HEK293T (cell line): ENCODE measurements at regions not wholly inside any gene's neighbourhood (a gene's known extent, or its start where the extent isn't known, plus 50 kb on each side); places are given as distances from the start of the nearest gene placed in this dataset.

Source experiments
- CTCF ChIA-PET: fragments of 350-600 bp; formaldehyde crosslinking; extraction: SDS; loops from one replicate; lab custom pipeline; 2021; ENCODE audit warnings: antibody characterized with exemption, inconsistent platforms; lab: Yijun Ruan, JAX
- POLR2A ChIA-PET: fragments of 350-600 bp; formaldehyde crosslinking; extraction: SDS; loops from one replicate; lab custom pipeline; 2020; ENCODE audit warnings: antibody characterized with exemption, inconsistent platforms; lab: Yijun Ruan, JAX
- DNase-seq: peaks from one replicate; pipeline ENCODE4 v3.0.0; 2012; ENCODE audit warnings: mixed read lengths; ENCODE audit errors: extremely low spot score
- ARNT ChIP-seq: fragments of 450-650 bp; IDR thresholded peaks from 2 replicates; pipeline ENCODE4 v1.6.1; 2017; ENCODE audit warnings: mild to moderate bottlenecking
- BHLHE40 ChIP-seq: fragments of 450-650 bp; IDR thresholded peaks from 2 replicates; pipeline ENCODE4 v1.6.1; 2016; ENCODE audit warnings: mild to moderate bottlenecking, moderate library complexity, borderline replicate concordance
- CTBP1 ChIP-seq: fragments of 450-650 bp; IDR thresholded peaks from 2 replicates; pipeline ENCODE4 v1.6.1; 2016; ENCODE audit warnings: borderline replicate concordance
- ELF4 ChIP-seq: fragments of 450-650 bp; IDR thresholded peaks from 2 replicates; pipeline ENCODE4 v1.6.1; 2017; ENCODE audit warnings: antibody characterized with exemption
- FOXA1 ChIP-seq: fragments of 450-650 bp; IDR thresholded peaks from 2 replicates; pipeline ENCODE4 v1.6.1; 2016; ENCODE audit warnings: mild to moderate bottlenecking
- FOXK2 ChIP-seq: fragments of 450-650 bp; IDR thresholded peaks from 2 replicates; pipeline ENCODE4 v1.6.1; 2016; ENCODE audit warnings: mild to moderate bottlenecking
- FOXM1 ChIP-seq: fragments of 450-650 bp; IDR thresholded peaks from 2 replicates; pipeline ENCODE4 v1.6.1; 2017; ENCODE audit warnings: mild to moderate bottlenecking, borderline replicate concordance
- HDGF ChIP-seq: fragments of 450-650 bp; IDR thresholded peaks from 2 replicates; pipeline ENCODE4 v1.6.1; 2017; ENCODE audit warnings: antibody characterized with exemption, borderline replicate concordance
- L3MBTL2 ChIP-seq: fragments of 450-650 bp; conservative IDR thresholded peaks from 2 replicates; pipeline ENCODE4 v1.6.1; 2016; ENCODE audit warnings: mild to moderate bottlenecking
- LEF1 ChIP-seq: fragments of 450-650 bp; IDR thresholded peaks from 2 replicates; pipeline ENCODE4 v1.6.1; 2017; ENCODE audit warnings: mild to moderate bottlenecking, borderline replicate concordance
- NFRKB ChIP-seq: fragments of 450-650 bp; IDR thresholded peaks from 2 replicates; pipeline ENCODE4 v1.6.1; 2016; ENCODE audit warnings: mild to moderate bottlenecking, moderate library complexity
- SP1 ChIP-seq: fragments of 450-650 bp; IDR thresholded peaks from 2 replicates; pipeline ENCODE4 v1.6.1; 2017
- SUZ12 ChIP-seq: fragments of 450-650 bp; IDR thresholded peaks from 2 replicates; pipeline ENCODE4 v1.6.1; 2016; ENCODE audit warnings: mild to moderate bottlenecking
- TARDBP ChIP-seq: fragments of 450-650 bp; IDR thresholded peaks from 2 replicates; pipeline ENCODE4 v1.6.1; 2016
- ZNF384 ChIP-seq: fragments of 450-650 bp; IDR thresholded peaks from 2 replicates; pipeline ENCODE4 v1.6.1; 2016
- TF ChIP-seq, protein P1 (sequence below): fragments of 450-650 bp; IDR thresholded peaks from 2 replicates; pipeline ENCODE4 v1.6.1; 2016

DNA sequence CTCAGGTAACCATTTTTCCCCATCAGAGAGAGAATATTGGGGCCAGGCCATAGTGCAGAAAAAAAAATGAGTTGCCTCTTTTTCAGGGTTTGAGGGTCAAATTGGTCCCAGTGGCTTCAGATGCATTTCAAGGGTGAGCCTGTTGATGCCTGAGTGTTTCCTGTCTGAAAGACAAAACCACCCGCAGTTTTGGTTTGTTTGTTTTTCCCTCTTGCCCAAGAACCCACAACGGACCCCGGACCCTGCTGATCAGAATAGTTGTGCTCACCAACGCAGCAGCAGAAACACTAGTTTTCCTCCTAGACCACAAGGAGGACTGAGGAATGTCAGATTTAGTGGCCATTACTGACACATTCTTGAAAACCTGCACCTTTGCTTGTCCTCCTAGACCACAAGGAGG is 1433.1 kb downstream of the PLA2G4A start:
- ChIA-PET POLR2A (no interaction called here), CTCF (no interaction called here)
- no peak for TF ChIP-seq NFRKB
- no peak for TF ChIP-seq CTBP1
- no peak for DNase-seq

DNA sequence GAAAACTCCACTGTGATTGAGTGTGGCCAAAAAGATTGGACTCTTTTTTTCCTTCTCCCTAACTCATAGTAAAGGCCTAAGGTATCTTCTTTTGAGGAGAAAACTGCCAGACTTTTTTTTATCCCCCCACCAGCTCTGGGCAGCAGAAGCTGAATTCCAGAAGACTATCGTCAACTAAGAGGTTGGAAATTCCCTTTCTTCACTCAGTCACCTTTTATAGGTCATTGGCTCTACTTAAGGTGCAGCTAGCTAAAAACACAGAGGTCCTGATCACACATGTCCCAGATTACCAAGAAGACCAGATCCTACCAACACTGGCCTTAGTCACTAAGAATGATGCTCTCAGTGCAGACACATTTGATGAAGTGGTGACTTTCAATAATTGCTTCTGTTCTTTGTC is 1441.2 kb downstream of the PLA2G4A start:
- CTCF ChIA-PET: no interaction called here
- POLR2A ChIA-PET: no interaction called here
- DNase-seq: no peak
- TF ChIP-seq SP1 (no peak), ELF4 (no peak), L3MBTL2 (no peak)

DNA sequence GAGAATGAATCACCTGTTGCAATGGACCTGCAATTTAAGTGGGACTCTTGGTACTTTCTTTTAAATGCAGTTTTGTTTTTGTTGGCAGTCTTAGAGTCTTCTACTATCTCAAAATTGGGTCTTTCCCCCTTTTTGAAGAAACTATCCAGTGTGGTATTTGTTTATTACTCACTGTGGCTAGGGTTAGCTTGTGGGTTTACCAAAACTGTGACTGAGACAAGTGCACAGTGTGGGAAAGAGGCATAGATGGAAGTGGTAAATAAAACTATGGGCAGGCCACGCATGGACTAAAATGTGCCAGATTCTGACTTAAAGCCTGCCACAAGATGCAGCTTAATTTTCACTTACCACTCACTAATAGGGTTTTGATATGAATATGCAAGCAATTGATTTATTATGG is 1441.7 kb downstream of the PLA2G4A start:
- CTCF ChIA-PET: no interaction called here
- TF ChIP-seq L3MBTL2: no peak
- no peak for TF ChIP-seq HDGF
- DNase-seq: no peak
- POLR2A ChIA-PET: no interaction called here

DNA sequence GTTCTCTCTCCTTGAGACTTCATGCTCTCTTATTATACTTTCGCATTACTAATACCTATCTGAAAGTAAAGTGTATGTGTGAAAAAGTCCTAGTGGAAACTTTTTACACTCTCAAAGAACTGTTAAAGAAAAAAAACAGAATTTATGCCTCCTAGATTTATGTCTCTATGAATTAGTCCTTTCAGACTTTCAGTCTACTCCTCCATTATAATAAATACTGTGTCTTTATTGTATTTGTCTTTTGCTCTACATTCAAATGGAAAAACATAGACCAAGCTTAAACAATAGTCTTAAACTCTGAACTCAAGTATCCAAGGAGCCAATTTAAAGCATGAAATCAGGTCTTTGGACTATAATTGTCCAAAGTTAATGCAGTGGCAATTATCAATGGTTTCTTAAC is 1449.0 kb downstream of the PLA2G4A start:
- CTCF ChIA-PET: no interaction called here
- POLR2A ChIA-PET: no interaction called here

DNA sequence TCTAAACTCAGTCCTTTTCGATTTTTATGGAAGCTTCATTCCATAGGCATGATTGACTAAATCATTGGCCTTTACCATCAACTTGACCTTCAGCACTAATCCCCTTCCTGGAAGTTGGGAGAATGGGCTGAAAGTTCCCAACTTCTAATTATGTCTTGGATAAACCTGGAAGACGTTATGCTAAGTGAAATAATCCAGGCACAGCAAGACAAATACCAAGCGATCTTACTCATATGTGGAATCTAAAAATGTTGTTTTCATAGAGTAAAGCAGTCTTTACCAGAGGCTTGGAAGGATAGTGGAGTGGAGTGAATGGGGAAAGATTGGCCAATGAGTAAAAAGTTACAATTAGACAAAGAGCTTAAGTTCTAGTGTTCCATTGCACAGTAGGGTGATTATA is 1453.2 kb downstream of the PLA2G4A start:
- TF ChIP-seq NFRKB (no peak), L3MBTL2 (no peak), BHLHE40 (no peak), ARNT (no peak)
- ChIA-PET POLR2A (no interaction called here), CTCF (no interaction called here)
- no peak for DNase-seq

More for the DNA sequence above, 1449.0 kb downstream of the PLA2G4A start:
- TF ChIP-seq ELF4 (no peak), SP1 (no peak)
- TF ChIP-seq, protein P1, sequence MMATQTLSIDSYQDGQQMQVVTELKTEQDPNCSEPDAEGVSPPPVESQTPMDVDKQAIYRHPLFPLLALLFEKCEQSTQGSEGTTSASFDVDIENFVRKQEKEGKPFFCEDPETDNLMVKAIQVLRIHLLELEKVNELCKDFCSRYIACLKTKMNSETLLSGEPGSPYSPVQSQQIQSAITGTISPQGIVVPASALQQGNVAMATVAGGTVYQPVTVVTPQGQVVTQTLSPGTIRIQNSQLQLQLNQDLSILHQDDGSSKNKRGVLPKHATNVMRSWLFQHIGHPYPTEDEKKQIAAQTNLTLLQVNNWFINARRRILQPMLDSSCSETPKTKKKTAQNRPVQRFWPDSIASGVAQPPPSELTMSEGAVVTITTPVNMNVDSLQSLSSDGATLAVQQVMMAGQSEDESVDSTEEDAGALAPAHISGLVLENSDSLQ: no peak
- no peak for DNase-seq

DNA sequence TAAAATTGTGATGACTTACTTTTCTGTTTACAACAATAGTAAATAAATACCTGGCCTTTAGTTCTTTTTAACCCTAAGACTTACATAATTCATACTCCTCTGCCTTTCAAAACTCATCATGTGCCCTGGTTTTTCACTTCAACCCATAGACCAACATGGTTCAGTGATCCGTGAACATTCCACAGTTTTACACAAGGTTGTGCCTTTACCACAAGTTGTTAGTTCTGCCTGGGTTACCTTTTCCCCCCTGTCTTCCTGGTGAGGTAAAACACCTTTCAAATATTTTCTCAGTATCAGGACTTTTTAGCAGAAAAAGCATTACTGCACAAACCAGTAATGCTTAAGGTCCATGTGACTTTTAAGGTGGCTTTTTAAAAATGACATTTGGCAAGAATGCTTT is 1466.4 kb downstream of the PLA2G4A start:
- no peak for DNase-seq
- ChIA-PET CTCF (no interaction called here), POLR2A (no interaction called here)
- TF ChIP-seq FOXK2 (no peak), TARDBP (no peak), SP1 (no peak), ARNT (no peak), HDGF (no peak), BHLHE40 (no peak), FOXM1 (no peak), FOXA1 (no peak), ZNF384 (no peak), CTBP1 (no peak)
- TF ChIP-seq, protein P1: no peak

DNA sequence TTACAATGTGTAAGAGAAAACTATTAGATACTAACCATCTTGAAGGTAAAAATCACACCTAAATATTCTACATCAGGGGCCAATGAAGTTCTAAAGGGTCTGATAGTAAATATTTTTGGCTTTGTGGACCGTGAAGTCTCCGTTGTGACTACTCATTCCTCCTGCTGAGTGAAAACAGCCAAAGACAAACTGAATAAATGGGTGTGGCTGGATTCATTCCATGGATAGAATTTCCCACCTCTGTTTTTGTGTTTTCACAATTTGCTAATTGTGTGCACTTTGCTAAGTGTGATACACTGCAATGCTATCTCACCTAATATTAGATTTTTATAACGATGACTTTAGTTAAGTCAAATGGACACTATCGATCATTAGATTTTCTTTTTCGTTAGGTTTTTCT is 1474.0 kb downstream of the PLA2G4A start:
- no peak for DNase-seq
- CTCF ChIA-PET: no interaction called here
- no peak for TF ChIP-seq ZNF384
- TF ChIP-seq FOXA1: no peak
- no peak for TF ChIP-seq SP1
- no peak for TF ChIP-seq ELF4
- TF ChIP-seq NFRKB: no peak
- TF ChIP-seq FOXK2: no peak
- no peak for TF ChIP-seq LEF1
- no peak for TF ChIP-seq TARDBP
- TF ChIP-seq CTBP1: no peak
- no peak for TF ChIP-seq FOXM1
- TF ChIP-seq L3MBTL2: no peak
- no peak for TF ChIP-seq HDGF
- TF ChIP-seq SUZ12: no peak
- POLR2A ChIA-PET: no interaction called here

DNA sequence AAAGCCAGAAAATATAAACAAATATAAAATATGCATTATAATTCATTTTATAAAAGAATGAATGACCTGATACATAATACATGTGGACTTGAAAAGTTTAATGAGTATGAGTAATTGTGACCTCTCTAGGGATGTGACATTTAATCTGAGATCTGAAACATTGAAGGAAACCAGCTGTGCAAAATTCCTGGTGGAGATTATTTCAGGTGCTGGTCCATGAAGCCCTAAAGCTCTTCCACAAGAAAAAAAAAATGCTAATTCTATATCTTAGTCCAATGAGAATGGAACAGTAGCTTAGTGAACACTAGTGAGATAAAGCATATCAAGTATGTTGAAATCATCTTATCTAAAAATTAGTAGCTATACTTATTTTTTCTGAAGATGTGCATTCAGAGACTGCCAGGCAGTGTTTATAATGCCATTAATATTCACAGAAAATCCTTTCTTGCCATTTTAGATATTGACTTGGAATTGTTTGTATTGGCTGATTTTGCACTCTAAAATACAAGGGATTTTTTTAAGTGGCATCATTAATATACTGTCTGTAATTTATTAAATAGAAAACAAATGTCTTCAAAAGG is 1485.9 kb downstream of the PLA2G4A start:
- POLR2A ChIA-PET: no interaction called here
- TF ChIP-seq, protein P1: no peak
- no peak for TF ChIP-seq NFRKB
- no peak for TF ChIP-seq SUZ12
- TF ChIP-seq HDGF: no peak
- no peak for TF ChIP-seq FOXK2
- no peak for TF ChIP-seq LEF1
- TF ChIP-seq FOXM1: no peak
- TF ChIP-seq TARDBP: no peak
- TF ChIP-seq ELF4: no peak
- CTCF ChIA-PET: no interaction called here
- no peak for DNase-seq
